ENCODE measurements at regions not wholly inside any gene's neighbourhood (a gene's known extent, or its start where the extent isn't known, plus 50 kb on each side); places are given as distances from the start of the nearest gene placed in this dataset.

DNA sequence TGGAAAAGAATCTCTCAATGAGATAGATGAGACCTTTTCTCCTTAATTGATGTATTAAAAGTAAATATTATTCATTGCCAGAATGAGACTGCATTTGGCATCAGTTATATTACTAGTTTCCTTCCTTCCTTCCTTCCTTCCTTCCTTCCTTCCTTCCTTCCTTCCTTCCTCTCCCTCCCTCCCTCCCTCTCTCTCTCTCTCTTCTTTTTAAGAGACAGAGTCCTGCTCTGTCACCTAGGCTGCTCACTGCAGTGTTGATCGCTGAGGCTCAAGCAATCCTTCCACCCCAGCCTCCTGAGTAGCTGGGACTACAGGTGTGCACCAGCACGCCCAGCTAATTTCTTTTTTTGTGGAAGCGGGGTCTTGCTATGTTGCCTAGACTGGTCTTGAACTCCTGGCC, 50.4 kb upstream of the ARX start:
- no peak for DNase-seq
- Histone ChIP-seq H3K27me3 (ENCODE audit: insufficient read depth in 3 of 3, low read length in 2 of 3) (no peaks in the 10 kb centered on the region), H3K4me1 (no peaks in the 10 kb centered on the region), H3K27ac (no peak overlapping the region), H3K4me3 (no peak overlapping the region), H3K36me3 (ENCODE audit: insufficient read depth in 1 of 2, low read depth in 1 of 2) (no peaks in the 10 kb centered on the region), H3K9me3 (peaks cover 4% of the 10 kb centered on the region)
- ATAC-seq: no peak
- TF ChIP-seq, protein P1, sequence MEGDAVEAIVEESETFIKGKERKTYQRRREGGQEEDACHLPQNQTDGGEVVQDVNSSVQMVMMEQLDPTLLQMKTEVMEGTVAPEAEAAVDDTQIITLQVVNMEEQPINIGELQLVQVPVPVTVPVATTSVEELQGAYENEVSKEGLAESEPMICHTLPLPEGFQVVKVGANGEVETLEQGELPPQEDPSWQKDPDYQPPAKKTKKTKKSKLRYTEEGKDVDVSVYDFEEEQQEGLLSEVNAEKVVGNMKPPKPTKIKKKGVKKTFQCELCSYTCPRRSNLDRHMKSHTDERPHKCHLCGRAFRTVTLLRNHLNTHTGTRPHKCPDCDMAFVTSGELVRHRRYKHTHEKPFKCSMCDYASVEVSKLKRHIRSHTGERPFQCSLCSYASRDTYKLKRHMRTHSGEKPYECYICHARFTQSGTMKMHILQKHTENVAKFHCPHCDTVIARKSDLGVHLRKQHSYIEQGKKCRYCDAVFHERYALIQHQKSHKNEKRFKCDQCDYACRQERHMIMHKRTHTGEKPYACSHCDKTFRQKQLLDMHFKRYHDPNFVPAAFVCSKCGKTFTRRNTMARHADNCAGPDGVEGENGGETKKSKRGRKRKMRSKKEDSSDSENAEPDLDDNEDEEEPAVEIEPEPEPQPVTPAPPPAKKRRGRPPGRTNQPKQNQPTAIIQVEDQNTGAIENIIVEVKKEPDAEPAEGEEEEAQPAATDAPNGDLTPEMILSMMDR (IDR thresholded peaks at IDR 0.05): no peak
- intact Hi-C loops (cut with DNase I): no loop called here
- WGBS, 3 donors: 70 to 73% (median 71%) methylated on average over 2 to 3 of the region's 3 CpGs

All from psoas muscle (tissue), 7 donors.